Prostate gland (tissue), 2 donors: ENCODE measurements at regions not wholly inside any gene's neighbourhood (a gene's known extent, or its start where the extent isn't known, plus 50 kb on each side); places are given as distances from the start of the nearest gene placed in this dataset.
"Not testable (repeated sequence)": the region's sequence is repeated elsewhere in the genome, so short reads cannot be mapped to it uniquely, and the experiment has no call there.

ENCODE experiments used
- DNase-seq: peaks from one replicate; pipeline ENCODE4 v3.0.0-alpha.2; 2019; ENCODE audit warnings: low spot score
- H3K27ac ChIP-seq, 2 donors: fragments of 200-600 bp; sonication (generic); 2 replicates each; pipeline ENCODE4 v1.5.1; 2017 to 2019
- H3K27me3 ChIP-seq: fragments of 200-600 bp; sonication (generic); replicated peaks from 2 replicates; pipeline ENCODE4 v1.5.1; 2019; ENCODE audit not compliant: insufficient read depth
- H3K36me3 ChIP-seq, 2 donors: fragments of 200-600 bp; sonication (generic); 1 replicate in 1 of 2; 2 replicates in 1 of 2; pipeline versions ENCODE4 v1.5.1 to v1.8.1; 2017 to 2019
- H3K4me1 ChIP-seq: fragments of 200-600 bp; sonication (generic); replicated peaks from 2 replicates; pipeline ENCODE4 v1.5.1; 2019
- H3K4me3 ChIP-seq, 2 donors: fragments of 200-600 bp; sonication (generic); 2 replicates each; pipeline ENCODE4 v1.5.1; 2017 to 2019
- H3K9me3 ChIP-seq: fragments of 200-600 bp; sonication (generic); 2 replicates; pipeline ENCODE4 v1.5.1; 2017
- CTCF ChIP-seq, 4 experiments: fragments of 200-600 bp in 2 of 4; fragments of 450-650 bp in 2 of 4; sonication (generic) in 2 of 4; IDR thresholded peaks; 1 replicate in 3 of 4; 2 replicates in 1 of 4; pipeline ENCODE4 v1.5.1; 2016 to 2019; ENCODE audit warnings: antibody characterized with exemption in 4 of 4, mild to moderate bottlenecking in 2 of 4, moderate library complexity in 2 of 4
- POLR2A ChIP-seq: fragments of 450-650 bp; IDR thresholded peaks from one replicate; pipeline ENCODE4 v1.6.1; 2016; ENCODE audit warnings: antibody characterized with exemption, mild to moderate bottlenecking
- POLR2AphosphoS5 ChIP-seq: sonication (generic); formaldehyde crosslinking; IDR thresholded peaks from one replicate; pipeline ENCODE4 v1.6.1; 2017; ENCODE audit warnings: antibody characterized with exemption
- WGBS: methylation state at CpG from one replicate; pipeline ENCODE4 v1.1.5; 2018; 5-methylcytosine and 5-hydroxymethylcytosine counted together
- intact Hi-C: fragments of 100-400 bp; cut with DNase I; formaldehyde crosslinking; loops from one replicate; pipeline ENCODE4 v1.14.2; 2022

GRCh38 chr10:124151466-124152095, 58.2 kb upstream of the CHST15 start:
- Histone ChIP-seq H3K4me1 (peaks cover 4% of the 10 kb centered on the region), H3K27ac (no peak overlapping the region), H3K36me3 (no peaks in the 10 kb centered on the region), H3K9me3 (no peaks in the 10 kb centered on the region), H3K27me3 (no peaks in the 10 kb centered on the region), H3K4me3 (no peak overlapping the region)
- 93% methylated on average over 11 of the region's 11 CpGs for WGBS
- TF ChIP-seq POLR2A = no peak
- intact Hi-C loops = no loop called here
- DNase-seq = no peak

- H3K27ac ChIP-seq = no peak overlapping the region
- 95% methylated on average over 11 of the region's 13 CpGs for WGBS
- no peak for TF ChIP-seq CTCF (IDR thresholded peaks at IDR 0.05)
- no peak for TF ChIP-seq POLR2A
- no peak for TF ChIP-seq POLR2AphosphoS5
Measured at GRCh38 chr10:124150807-124151417, 57.5 kb upstream of the CHST15 start.

GRCh38 chr10:124150189-124150806, 56.9 kb upstream of the CHST15 start:
- H3K27ac ChIP-seq = no peak overlapping the region
- intact Hi-C loops = no loop called here
- H3K4me3 ChIP-seq = no peak overlapping the region
- no peak for TF ChIP-seq POLR2AphosphoS5
- no peak for TF ChIP-seq CTCF (IDR thresholded peaks at IDR 0.05)
- DNase-seq = no peak
- no peaks in the 10 kb centered on the region for H3K9me3 ChIP-seq
- peaks cover 4% of the 10 kb centered on the region for H3K4me1 ChIP-seq
- 94% methylated on average over 7 of the region's 7 CpGs for WGBS
- H3K27me3 ChIP-seq = no peaks in the 10 kb centered on the region
- no peaks in the 10 kb centered on the region for H3K36me3 ChIP-seq

More at GRCh38 chr10:124150807-124151417, 57.5 kb upstream of the CHST15 start:
- intact Hi-C loops = no loop called here
- Histone ChIP-seq H3K9me3 (no peaks in the 10 kb centered on the region), H3K4me3 (no peak overlapping the region), H3K36me3 (no peaks in the 10 kb centered on the region), H3K4me1 (peaks cover 4% of the 10 kb centered on the region), H3K27me3 (no peaks in the 10 kb centered on the region)
- DNase-seq = no peak

GRCh38 chr10:124149189-124150042, 56.0 kb upstream of the CHST15 start:
- no peaks in the 10 kb centered on the region for H3K9me3 ChIP-seq
- DNase-seq = no peak
- H3K27ac ChIP-seq = no peak overlapping the region
- TF ChIP-seq POLR2AphosphoS5 = no peak
- TF ChIP-seq CTCF (IDR thresholded peaks at IDR 0.05) = no peak
- no peak for TF ChIP-seq POLR2A
- peaks cover 4% of the 10 kb centered on the region for H3K4me1 ChIP-seq
- H3K27me3 ChIP-seq = no peaks in the 10 kb centered on the region
- no peak overlapping the region for H3K4me3 ChIP-seq
- 56% methylated on average over 17 of the region's 17 CpGs for WGBS
- intact Hi-C loops = no loop called here
- no peaks in the 10 kb centered on the region for H3K36me3 ChIP-seq

GRCh38 chr10:124148509-124149188, 55.3 kb upstream of the CHST15 start:
- H3K4me1 ChIP-seq, H3K36me3 ChIP-seq, intact Hi-C loops, DNase-seq, H3K27me3 ChIP-seq, H3K27ac ChIP-seq, H3K9me3 ChIP-seq, H3K4me3 ChIP-seq: not testable (repeated sequence)
- WGBS = 85% methylated on average over 7 of the region's 7 CpGs
